ENCODE measurements at regions not wholly inside any gene's neighbourhood (a gene's known extent, or its start where the extent isn't known, plus 50 kb on each side); places are given as distances from the start of the nearest gene placed in this dataset.

DNA sequence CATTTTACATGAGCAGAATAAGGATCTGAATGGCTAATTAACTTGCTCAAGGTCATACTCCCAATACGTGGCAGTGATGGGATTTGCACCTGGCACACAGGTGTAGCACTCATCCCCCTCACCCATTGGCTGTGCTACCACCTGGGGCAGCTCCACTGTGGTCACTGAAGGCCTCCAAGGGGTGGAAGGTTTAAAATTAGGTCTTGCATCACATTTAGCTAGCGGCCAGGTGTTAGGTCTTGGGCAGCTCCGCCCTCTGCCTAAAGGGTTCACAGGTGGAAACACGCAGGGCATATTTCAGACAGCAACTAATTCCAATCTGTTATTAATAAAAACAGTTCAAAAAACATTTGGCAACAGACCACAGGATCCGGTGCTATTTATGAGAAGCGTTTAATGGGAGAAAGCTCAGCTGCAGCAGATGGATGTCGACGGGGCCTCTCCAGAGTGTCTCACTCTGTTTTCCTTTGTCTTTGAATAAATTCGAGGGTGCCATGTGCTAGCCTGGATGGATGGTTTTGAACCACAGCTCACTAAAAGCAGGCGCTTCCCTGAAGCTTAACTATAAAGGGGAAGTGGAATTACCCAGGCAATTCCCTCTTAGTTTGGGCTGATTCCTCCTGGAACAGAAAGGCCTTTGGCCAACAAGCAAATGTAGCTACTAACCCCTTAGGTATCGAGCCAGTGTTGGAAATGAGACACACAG, 1017.6 kb downstream of the TYW1 start:
- no peak overlapping the region for H3K27ac Mint-ChIP-seq
- ATAC-seq = no peak
- peaks cover 17% of the 10 kb centered on the region for H3K9me3 Mint-ChIP-seq
- no peak overlapping the region for H3K4me3 Mint-ChIP-seq
- no peaks in the 10 kb centered on the region for H3K4me1 Mint-ChIP-seq
- no peaks in the 10 kb centered on the region for H3K36me3 Mint-ChIP-seq (ENCODE audit: low read depth)
- DNase-seq = no peak
- no peaks in the 10 kb centered on the region for H3K27me3 Mint-ChIP-seq

DNA sequence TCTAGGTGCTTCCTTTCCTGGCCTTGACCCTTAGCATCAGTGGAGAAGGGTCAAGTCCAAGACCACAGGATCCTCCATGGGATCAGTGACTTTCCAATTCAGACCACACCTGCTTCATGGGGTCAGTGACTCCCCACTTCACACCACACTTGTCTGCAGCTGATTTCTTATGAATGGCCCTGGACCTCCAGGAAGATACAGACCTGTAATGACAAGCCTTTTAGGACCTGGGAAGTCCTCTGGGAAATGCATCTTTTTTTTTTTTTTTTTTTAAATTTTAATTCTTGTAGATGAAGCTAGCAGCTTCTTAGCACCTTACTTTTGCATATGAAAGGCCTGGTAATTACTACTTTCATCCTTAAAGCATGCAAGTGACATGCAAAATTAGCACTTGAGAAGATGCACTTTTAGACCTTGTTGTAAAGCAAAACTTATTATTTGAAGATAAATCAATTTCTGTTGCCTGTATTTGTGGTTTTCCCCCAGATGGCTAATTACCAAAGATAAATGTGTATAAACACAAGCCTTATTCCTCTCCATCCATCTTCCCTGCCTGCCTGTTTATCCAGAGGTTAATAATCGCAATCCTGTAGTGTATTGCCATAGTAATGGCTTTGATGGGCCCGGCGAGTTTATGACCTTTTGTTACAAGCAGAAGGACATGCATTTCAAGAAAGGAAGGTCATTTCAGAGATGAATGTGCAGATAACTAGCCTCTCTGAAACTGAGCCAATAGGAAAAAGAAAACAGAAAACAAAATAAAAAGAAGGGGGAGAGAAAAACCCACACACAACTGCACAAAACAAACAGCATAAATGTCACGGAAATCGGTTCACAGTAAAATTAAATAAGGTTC, 1018.7 kb downstream of the TYW1 start:
- no peak overlapping the region for H3K27ac Mint-ChIP-seq
- no peaks in the 10 kb centered on the region for H3K27me3 Mint-ChIP-seq
- ATAC-seq = no peak

DNA sequence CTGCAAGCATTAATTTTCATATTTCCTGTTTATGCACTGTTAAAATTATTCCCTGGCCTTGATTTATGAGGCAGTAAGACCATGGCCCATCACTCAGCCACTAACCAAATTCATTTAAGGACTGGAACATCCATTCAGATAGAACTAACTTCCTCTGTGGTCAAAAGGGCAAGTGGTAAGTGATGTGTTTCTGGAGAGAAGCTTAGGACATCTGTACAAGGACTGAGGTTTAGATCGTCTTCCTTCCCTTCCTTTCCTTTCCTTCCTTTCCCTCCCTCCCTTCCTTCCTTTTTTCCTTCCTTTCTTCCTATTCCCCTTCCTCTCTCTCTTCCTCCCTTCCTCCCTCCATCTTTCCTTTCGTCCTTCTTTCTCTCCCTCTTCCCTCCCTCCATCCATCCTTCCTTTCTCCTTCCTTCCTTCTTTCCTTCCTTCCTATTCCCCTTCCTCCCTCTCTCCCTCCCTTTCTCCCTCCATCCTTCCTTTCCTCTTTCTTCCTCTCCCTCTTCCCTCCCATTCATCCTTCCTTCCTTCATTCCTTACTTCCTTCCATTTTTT, 1019.4 kb downstream of the TYW1 start:
- Mint-ChIP-seq H3K27ac (no peak overlapping the region), H3K36me3 (ENCODE audit: low read depth) (no peaks in the 10 kb centered on the region), H3K9me3 (peaks cover 16% of the 10 kb centered on the region), H3K4me3 (no peak overlapping the region), H3K27me3 (no peaks in the 10 kb centered on the region), H3K4me1 (no peaks in the 10 kb centered on the region)
- ATAC-seq (no peak), DNase-seq (no peak)

More for the DNA sequence above, 1018.7 kb downstream of the TYW1 start:
- H3K4me1 Mint-ChIP-seq = no peaks in the 10 kb centered on the region
- DNase-seq = no peak
- no peaks in the 10 kb centered on the region for H3K36me3 Mint-ChIP-seq (ENCODE audit: low read depth)
- no peak overlapping the region for H3K4me3 Mint-ChIP-seq
- peaks cover 17% of the 10 kb centered on the region for H3K9me3 Mint-ChIP-seq

DNA sequence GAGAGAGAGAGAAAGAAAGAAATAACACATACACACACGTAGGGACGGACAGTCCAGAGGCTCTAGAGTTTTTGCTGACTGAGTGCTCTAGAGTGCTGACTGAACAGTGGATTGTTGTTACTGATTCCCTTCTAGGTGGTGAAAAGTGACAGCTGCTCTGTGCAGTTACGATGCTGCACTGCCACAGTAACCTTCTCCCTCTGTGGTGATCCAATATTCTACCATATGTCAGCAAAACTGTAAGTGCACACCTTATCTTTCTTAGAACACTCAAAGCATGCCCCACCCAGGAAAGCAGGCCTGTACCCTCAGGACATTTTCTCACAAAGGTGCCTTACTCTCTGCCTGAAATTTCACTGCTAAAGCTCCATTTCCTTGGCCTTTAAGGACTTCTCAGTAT, 1023.5 kb downstream of the TYW1 start:
- no peaks in the 10 kb centered on the region for H3K36me3 Mint-ChIP-seq (ENCODE audit: low read depth)
- ATAC-seq (no peak), DNase-seq (no peak)
- no peaks in the 10 kb centered on the region for H3K4me1 Mint-ChIP-seq
- no peak overlapping the region for H3K27ac Mint-ChIP-seq
- no peaks in the 10 kb centered on the region for H3K27me3 Mint-ChIP-seq
- no peak overlapping the region for H3K4me3 Mint-ChIP-seq
- H3K9me3 Mint-ChIP-seq = peaks cover 12% of the 10 kb centered on the region

DNA sequence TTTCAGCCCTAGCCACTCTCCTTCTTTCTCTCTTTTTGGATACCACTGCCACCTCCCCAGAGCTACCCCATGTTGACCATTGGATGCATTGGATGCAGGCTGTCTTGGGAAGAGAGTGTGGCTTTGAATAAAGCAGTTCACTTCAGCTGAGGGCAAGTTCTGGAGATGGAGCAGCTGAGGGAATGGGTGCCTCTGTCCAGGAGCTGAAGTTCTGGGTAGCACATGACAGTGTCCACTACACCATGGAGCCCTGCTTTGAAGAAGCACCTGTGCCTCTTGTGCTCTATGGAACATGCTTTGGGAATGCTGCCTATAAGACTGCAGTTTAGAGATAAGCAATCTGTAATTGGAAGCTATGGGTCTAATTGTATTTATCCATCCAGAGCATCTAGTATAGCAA, 1028.7 kb downstream of the TYW1 start:
- DNase-seq (no peak), ATAC-seq (no peak)
- Mint-ChIP-seq H3K9me3 (peaks cover 13% of the 10 kb centered on the region), H3K27me3 (no peaks in the 10 kb centered on the region), H3K36me3 (ENCODE audit: low read depth) (no peaks in the 10 kb centered on the region), H3K27ac (no peak overlapping the region), H3K4me1 (no peaks in the 10 kb centered on the region), H3K4me3 (no peak overlapping the region)

DNA sequence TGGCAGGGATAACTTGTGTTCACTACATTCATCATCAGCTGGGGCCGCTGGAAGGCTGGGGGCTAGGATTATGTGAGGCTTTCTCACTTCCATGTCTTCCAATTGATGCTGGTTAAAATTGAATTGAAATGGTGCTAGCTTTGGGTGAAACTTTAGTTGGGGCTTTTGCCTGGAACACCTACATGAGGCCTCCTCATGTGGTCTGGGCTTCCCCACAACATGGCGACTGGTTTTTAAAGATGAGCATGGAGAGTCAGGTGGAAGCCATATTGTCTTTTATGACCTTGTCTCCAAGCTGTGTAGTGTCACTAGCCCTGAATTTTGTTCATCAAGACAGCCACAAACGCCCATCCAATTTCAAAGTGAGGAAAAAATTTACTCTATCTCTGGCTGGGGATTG, 1033.9 kb downstream of the TYW1 start:
- no peak for ATAC-seq
- Mint-ChIP-seq H3K9me3 (peaks cover 30% of the 10 kb centered on the region), H3K36me3 (ENCODE audit: low read depth) (no peaks in the 10 kb centered on the region), H3K4me3 (no peak overlapping the region), H3K4me1 (no peaks in the 10 kb centered on the region), H3K27me3 (no peaks in the 10 kb centered on the region), H3K27ac (no peak overlapping the region)
- DNase-seq = no peak

DNA sequence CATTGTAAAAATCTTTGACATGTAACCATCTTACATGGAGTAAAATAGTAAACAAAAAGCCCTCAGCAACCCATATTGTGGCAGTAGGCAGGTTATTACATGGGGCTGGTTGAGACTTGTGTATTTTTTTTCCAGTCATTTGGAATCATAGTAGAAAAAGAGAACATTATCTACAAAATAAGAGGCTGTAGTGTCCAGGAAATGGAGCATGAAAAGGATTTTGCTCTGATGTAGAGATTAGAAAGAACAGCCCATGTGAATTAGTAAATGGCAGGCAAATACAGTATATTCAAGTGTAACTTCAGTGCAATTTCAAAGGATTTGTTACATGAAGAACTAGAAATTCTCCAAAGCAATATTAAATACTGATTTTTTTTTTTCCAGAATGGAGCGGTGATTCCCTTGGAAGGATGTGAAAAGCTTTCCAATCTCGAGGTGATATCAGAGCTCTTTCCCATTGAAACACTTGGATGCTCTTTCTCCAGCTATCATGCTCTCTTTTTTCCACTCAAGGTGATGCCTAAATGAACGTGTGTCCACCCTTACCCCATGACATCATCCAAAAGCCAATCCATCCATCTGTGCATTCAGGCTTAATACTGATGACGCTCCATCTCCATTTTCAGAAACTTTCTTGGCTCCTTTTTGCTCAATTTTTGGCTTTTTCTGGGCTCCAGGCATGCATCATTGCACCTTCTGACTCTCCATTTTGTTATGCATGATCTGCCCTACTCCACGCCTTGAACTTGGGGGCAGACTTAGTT, 1034.7 kb downstream of the TYW1 start:
- DNase-seq = no peak
- Mint-ChIP-seq H3K4me1 (no peaks in the 10 kb centered on the region), H3K36me3 (ENCODE audit: low read depth) (no peaks in the 10 kb centered on the region), H3K4me3 (no peak overlapping the region), H3K9me3 (peaks cover 30% of the 10 kb centered on the region), H3K27me3 (no peaks in the 10 kb centered on the region), H3K27ac (no peak overlapping the region)
- ATAC-seq = no peak

DNA sequence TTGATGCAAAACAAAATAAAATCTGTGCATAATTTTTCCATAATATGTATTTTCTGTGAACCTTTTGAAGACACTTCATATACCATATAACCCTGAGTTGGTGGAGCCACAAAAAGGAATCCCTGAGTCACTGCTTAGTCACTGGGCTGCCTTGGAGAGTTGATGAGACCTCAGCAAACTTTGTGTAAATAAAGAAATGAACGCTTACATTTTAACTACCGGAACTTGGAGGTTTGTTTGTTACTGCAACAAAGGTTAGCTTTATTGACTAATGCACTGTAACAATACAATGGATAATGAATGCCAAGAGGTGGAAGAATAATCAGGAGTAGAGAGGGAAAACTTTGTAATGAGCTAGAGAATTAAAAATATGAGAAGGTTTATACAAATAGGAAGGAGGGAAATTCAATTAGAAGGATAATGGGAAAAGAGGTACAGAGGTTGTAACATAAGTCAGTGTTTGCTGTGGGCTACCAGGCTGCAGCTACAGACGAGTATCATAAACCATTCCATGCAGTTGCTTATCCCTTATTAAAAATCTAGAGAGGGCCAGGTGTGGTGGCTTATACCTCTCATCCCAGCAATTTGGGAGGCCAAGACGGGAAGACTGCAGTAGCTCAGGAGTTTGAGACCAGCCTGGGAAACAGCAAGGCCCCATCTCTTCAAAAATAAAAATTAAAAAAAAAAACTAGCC, 1042.1 kb downstream of the TYW1 start:
- Mint-ChIP-seq H3K4me1 (no peaks in the 10 kb centered on the region), H3K4me3 (no peak overlapping the region), H3K36me3 (ENCODE audit: low read depth) (no peaks in the 10 kb centered on the region), H3K27me3 (no peaks in the 10 kb centered on the region), H3K27ac (no peak overlapping the region), H3K9me3 (peaks cover 17% of the 10 kb centered on the region)
- DNase-seq = no peak
- no peak for ATAC-seq

DNA sequence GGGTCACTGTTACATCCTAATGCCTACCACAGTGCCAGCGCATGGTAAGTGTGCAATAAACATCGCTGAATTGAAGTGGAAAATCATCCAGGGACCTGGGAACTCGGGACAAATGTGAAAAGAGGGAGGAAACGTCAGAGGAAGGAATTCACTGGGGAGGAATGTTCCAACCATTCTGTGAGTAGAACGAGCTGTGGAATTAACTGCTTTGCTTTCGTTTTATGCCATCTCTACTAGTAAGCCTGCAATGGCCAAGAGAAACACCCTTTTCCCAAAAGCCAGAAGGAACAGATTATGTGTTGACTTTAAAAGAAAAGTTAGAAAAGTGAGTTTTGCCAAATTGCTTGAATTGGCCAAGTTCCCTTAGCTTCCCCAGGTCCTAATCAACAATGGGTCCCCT, 1044.9 kb downstream of the TYW1 start:
- Mint-ChIP-seq H3K36me3 (ENCODE audit: low read depth) (no peaks in the 10 kb centered on the region), H3K9me3 (peaks cover 12% of the 10 kb centered on the region), H3K27me3 (no peaks in the 10 kb centered on the region), H3K4me1 (no peaks in the 10 kb centered on the region), H3K27ac (no peak overlapping the region), H3K4me3 (no peak overlapping the region)
- no peak for ATAC-seq
- DNase-seq = no peak

DNA sequence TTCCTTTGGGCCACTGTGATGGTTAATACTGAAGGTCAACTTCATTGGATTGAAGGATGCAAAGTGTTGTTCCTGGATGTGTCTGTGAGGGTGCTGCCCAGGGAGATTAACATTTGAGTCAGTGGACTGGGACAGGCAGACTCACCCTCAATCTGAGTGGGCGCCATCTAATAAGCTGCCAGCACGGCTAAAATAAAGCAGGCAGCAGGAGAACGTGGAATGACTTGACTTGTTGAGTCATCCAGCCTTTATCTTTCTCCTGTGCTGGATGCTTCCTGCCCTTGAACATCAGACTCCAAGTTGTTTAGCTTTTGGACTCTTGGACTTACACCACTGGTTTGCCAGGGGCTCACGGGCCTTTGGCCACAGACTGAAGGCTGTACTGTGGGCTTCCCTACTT, 1046.9 kb downstream of the TYW1 start:
- H3K27ac Mint-ChIP-seq = no peak overlapping the region
- peaks cover 12% of the 10 kb centered on the region for H3K9me3 Mint-ChIP-seq
- no peak overlapping the region for H3K4me3 Mint-ChIP-seq
- no peaks in the 10 kb centered on the region for H3K27me3 Mint-ChIP-seq
- no peaks in the 10 kb centered on the region for H3K36me3 Mint-ChIP-seq (ENCODE audit: low read depth)
- DNase-seq (no peak), ATAC-seq (no peak)
- no peaks in the 10 kb centered on the region for H3K4me1 Mint-ChIP-seq

DNA sequence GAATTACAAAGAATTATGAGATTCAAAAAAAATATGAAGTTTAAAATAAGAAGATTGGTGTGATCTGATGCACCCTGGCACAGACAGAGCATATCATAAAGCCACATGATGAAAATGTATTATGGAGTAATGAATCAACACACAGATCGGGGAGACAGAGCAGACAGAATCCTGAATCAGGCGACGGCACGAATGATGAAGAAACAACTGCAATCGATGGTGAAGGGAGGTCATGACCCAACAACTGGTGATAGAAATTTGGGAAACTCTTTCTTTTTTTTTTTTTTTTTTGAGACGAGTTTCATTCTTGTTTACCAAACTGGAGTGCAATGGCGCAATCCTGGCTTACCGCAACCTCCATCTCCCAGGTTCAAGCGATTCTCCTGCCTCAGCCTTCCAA, 1054.0 kb downstream of the TYW1 start:
- H3K4me1 Mint-ChIP-seq = no peaks in the 10 kb centered on the region
- H3K4me3 Mint-ChIP-seq = no peak overlapping the region
- no peaks in the 10 kb centered on the region for H3K36me3 Mint-ChIP-seq (ENCODE audit: low read depth)
- H3K9me3 Mint-ChIP-seq = peaks cover 4% of the 10 kb centered on the region
- DNase-seq = no peak
- H3K27ac Mint-ChIP-seq = no peak overlapping the region
- no peaks in the 10 kb centered on the region for H3K27me3 Mint-ChIP-seq
- ATAC-seq = no peak

DNA sequence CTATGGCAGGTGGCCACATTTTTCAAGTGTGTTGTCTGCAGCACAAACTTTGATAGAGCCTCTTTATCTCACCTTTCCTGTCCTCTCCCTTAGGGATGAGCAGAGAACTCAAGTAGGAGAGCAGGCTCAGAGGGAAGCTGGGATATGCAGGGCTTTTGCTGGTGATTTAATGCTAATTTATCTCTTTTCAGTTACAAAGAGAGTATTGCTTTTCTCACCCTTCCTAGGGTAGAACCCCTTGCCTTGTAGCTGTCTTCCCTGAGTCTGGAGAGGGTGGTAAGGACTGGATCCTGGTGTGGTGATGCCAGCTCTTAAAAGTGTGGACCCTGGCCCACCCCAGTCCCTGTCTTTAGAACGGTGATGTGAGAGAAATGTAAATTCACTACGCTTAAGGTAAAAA, 1061.4 kb downstream of the TYW1 start:
- ATAC-seq = no peak
- Mint-ChIP-seq H3K4me1 (no peaks in the 10 kb centered on the region), H3K36me3 (ENCODE audit: low read depth) (no peaks in the 10 kb centered on the region), H3K27me3 (no peaks in the 10 kb centered on the region), H3K27ac (no peak overlapping the region), H3K9me3 (peaks cover 19% of the 10 kb centered on the region), H3K4me3 (no peak overlapping the region)
- DNase-seq = no peak

DNA sequence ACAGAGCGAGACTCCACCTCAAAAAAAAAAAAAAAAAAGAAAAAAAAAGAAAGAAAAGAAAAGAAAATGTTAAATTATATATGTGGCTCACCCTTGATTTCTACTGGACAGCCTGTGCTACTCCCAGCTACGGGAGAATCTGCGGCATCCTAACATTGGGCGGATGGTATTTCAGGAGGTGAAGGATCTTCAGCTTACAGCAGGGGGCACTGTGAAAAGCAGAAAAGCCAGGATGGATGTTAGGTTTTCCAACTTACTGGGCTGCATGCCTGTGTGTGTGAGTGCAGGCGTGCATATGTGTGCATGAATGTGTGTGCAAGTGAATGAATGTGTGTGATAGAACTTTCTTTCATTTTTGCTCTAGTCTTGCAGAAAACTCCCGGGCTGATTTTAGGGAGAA, 1066.5 kb downstream of the TYW1 start:
- Mint-ChIP-seq H3K4me1 (no peaks in the 10 kb centered on the region), H3K27me3 (no peaks in the 10 kb centered on the region), H3K36me3 (ENCODE audit: low read depth) (no peaks in the 10 kb centered on the region), H3K9me3 (peaks cover 14% of the 10 kb centered on the region), H3K4me3 (no peak overlapping the region), H3K27ac (no peak overlapping the region)
- no peak for DNase-seq
- ATAC-seq = no peak

DNA sequence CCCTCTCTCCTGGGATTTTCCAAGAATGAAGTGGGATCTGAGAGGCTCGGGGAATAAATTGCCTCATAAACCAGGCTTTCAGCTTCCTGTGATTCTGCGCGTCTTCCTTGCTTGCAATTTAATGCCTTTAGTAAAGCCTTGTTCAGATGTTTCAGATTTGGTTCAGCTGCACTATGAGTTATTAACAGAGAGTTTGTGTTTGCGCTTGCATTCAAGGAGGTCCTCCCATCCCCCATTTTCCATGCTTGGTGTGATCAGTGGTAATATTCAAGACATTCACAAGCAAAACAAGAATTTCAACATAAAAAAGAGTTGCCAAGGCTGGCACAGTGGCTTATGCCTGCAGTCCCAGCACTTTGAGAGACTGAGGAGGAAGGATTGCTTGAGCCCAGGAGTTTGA, 1068.9 kb downstream of the TYW1 start:
- DNase-seq = no peak
- Mint-ChIP-seq H3K27me3 (no peaks in the 10 kb centered on the region), H3K4me1 (no peaks in the 10 kb centered on the region), H3K36me3 (ENCODE audit: low read depth) (no peaks in the 10 kb centered on the region), H3K27ac (no peak overlapping the region), H3K4me3 (no peak overlapping the region), H3K9me3 (peaks cover 7% of the 10 kb centered on the region)
- ATAC-seq = no peak
